Putamen (tissue), 1 donor: ENCODE measurements at regions not wholly inside any gene's neighbourhood (a gene's known extent, or its start where the extent isn't known, plus 50 kb on each side); places are given as distances from the start of the nearest gene placed in this dataset.
"Not testable (repeated sequence)": the region's sequence is repeated elsewhere in the genome, so short reads cannot be mapped to it uniquely, and the experiment has no call there.

Experiments used
- DNase-seq: peaks from one replicate; pipeline ENCODE4 v3.0.0-alpha.2; 2016; ENCODE audit warnings: low spot score

DNA sequence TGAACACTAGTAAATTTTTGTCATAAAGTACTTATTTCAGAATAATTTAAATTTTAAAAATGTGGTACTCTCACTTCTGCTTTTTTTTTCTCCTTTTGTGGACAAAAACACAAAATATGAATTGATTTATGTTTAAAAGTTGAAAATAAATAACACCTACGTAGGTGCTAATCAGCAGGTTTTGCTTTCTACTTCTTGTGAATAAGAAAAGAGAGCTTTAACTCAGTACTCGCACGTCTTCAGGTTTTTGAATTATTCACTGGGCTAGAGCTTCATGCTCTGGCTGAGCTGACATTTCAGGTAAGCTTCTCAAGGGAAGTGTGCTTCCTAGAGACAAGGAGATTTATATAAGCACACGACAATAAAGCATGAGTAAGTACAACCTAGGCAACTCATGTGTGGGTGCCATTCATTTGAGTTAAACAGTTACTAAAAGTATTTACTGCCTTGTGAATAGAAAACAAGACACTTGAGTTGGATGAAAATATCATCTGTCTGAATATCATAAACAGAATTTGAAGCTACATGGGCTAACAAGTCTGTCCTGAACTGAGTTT is 190.0 kb upstream of the POT1 start:
- no peak for DNase-seq

DNA sequence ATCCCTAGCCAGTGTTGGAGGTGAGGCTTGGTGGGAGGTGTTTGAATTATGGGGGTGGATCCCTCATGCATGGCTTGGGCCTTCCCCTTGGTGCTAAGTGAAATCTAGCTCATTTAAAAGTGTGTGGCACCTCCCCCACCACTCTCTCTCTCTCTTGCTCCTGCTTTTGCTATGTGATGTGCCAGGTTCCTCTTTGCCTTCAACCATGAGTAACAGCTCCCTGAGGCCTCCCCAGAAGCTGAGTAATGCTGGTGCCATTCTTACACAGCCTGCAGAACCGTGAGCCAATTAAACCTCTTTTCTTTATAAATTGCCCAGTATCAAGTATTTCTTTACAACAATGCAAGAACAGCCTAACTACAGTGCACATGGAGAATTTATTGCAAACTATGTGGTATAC is 188.8 kb upstream of the POT1 start:
- DNase-seq: no peak

DNA sequence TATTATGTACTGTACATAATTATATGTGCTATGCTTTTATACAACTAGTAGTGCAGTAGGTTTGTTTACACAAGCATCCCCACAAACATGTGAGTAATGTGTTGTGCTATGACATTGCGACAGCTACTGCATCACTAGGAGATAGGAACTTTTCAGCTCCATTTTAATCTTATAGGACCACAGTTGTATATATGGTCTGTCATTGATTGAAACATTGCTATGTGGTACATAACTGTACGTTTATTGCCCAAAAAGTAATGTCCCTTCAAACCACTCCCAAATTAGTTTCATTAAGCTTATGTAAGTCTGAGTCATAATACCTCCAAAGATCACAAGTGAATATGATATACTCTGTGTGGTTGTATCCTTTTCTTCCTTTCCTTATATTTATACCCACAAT is 183.2 kb upstream of the POT1 start:
- no peak for DNase-seq

DNA sequence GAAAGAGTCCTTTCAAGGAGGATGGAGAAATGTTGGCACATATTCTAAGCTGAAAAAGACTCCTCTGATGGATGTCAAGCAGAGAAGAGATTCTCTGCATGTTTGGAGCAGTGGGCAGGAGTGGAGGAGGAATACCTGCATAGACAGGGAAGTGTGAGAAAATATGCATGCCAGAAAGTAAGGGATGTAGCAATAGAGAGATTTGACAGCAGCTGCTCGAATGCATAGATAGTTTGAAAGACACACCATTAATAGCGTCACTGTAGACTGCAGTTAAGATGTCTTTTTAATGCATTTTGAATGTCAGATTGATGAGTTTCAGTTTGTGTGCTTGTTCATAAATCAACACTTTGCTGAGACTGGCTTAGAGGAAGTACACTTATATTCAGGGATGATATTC is 169.9 kb upstream of the POT1 start:
- peak; percentile 18 for DNase-seq

DNA sequence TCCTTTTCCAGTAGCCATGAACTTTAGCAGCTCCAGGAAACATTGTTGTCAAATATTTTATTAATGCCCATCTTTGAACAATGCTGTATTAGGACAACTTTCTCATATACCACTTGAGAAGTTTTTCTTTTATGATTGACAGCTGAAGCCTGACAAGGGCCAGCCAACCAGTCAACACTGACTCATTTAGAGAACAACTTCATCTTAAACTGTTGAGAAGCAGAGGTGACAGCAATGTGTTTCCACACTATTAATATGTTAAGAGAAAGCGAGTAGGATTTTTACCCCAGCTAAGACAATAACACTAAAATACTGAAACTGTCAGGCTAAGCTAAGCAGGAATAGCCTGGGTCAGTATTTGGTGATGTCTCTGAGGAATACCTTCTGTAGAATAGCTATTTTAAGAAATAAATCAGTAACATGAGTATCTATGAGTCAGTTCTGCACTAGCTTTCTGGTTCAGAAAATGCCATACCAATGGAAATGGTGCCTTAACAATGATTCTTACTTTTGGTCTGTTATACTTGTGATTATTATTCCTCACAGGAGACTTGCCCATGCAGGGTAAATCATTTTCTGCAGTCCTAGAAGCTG is 168.8 kb upstream of the POT1 start:
- no peak for DNase-seq

DNA sequence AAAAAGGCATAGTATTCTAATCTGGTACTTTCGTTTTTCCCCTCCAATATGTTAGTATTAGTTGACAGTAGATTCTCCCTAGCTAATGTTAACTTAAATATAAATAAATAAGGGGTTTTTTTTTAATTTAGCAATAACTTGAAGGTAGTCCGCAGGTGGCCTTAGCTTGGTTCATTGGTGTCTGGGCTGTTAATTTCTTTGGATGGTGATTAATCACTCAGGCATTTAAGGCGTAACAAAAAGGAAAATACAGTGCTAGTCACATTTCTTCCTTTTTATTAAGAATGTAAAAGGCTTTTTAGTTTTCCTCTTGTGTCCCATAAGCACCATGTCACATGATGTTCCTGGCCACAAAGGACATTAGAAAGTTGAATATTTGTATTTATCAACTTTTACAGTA is 161.0 kb upstream of the POT1 start:
- no peak for DNase-seq

DNA sequence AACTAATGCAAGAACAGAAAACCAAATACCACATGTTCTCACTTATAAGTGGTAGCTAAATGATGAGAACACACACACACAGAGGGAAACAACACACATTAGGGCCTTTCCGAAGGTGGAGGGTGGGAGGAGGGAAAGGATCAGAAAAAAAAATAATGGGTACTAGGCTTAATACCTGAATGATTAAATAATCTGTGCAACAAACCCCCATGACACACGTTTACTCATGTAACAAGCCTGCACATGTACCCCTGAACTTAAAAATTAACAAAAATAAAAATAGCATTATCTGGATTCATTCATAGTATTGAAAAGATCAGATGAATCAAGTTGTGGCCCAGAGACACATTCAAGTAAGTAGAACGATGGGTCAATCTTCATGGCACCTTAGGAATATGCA is 159.5 kb upstream of the POT1 start:
- no peak for DNase-seq

DNA sequence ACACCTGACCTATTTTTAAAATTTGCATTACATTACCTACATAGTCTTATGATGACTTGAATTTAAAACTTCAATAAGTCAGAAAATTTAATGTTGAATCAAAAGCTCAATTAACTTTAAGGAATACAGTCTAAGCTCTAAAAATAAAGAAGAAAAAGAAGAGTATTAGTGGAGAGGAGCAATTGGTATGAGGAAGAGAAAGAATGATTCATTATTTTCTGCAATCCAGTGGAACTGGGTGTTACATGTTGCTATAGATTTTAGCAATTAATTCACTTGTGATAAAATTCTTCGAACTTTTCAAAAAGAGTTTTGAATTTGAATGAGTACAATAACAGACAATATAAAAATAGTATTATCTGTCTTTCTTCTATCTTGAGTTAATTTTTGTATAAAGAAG is 158.9 kb upstream of the POT1 start:
- no peak for DNase-seq

DNA sequence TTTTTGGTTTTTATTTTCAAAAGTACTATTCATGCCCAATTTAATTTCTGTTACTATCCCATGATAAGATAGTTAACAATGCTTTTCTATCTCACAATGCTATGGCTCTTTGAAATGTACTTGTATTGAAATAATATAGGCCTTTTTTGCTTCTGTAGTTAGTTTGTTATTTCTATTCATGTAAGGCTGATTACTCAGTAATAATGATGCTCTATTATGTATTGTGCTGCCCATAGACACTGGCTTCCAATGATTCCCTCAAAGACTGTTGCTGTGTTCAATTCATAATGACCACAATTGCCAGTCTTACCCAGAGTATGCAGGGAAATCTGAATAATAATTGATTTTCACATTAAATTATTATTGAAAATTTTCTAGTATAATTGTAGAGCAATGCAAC is 155.5 kb upstream of the POT1 start:
- DNase-seq: no peak

DNA sequence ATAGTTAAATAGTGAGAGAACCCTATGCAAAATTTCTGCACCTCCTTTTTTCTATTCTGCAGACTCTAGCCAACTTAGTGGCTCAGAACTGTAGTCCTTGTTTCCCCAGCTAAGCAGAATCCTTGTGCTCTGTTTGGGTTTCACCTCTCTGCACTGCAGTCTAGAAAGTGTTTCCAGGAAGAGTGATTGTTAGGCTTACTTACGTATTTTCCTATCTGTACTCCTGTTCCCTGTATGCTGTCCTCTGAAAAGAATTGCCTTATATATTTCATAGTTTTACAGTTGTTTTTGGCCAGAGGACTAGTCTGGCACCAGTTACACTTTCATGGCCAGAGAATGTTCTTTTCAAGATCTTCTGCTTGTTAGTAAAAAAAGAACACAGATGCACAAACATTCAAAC is 154.6 kb upstream of the POT1 start:
- DNase-seq: no peak

DNA sequence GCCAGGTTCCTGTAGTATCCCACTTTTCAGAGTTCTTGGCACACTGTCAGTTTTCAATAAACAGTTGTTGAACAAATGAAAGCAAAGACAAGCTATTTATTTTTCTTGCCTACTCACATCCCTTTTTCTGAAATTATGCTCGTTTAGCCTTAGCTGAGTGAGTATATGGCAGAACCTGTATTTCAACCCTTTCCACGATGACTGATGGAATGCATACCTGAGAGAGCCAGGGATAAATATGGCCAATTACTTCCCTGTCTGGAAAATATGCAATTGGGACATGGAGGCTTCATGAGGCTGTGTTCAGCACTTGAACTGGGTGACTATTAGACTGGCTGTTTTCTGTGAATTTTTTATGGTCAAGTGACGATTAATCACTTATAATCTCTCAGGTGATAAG is 144.5 kb upstream of the POT1 start:
- DNase-seq: no peak

DNA sequence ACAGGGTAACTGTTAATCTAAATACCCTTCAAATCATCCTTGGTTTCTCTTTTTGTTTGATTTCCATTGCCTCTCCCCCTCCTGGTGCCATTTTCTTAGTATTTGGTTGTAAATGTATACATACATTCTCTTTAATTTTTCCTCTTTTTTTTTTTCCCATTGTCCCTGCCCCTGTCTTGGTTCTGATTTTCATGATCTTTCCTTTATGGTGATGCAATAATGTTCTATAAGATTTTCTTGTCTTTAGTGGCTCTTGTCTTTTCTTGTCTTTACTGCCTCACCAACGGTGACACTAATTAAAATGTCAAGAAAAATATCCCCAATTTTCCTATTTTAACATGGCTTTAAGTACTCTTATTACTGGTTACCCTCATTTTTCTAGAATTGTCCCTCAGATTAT is 135.9 kb upstream of the POT1 start:
- DNase-seq: no peak

DNA sequence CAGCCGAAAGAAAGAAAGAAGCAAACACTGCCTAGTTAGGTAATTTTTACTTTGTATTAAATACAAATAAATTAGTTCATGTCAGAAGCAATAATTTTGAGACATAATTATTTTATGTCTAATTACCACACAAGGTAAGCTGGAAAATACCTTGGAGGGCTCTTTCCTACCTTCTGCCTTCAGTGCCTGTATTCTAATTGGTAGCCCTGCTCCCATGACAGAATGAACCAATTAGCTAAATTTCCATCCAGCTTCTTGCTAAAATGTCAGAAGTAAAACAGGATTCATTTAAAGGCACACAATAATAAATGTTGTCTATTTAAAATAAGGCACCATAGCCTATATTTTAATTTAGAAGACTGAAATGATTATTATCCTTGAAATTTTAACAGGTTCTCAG is 135.4 kb upstream of the POT1 start:
- no peak for DNase-seq

DNA sequence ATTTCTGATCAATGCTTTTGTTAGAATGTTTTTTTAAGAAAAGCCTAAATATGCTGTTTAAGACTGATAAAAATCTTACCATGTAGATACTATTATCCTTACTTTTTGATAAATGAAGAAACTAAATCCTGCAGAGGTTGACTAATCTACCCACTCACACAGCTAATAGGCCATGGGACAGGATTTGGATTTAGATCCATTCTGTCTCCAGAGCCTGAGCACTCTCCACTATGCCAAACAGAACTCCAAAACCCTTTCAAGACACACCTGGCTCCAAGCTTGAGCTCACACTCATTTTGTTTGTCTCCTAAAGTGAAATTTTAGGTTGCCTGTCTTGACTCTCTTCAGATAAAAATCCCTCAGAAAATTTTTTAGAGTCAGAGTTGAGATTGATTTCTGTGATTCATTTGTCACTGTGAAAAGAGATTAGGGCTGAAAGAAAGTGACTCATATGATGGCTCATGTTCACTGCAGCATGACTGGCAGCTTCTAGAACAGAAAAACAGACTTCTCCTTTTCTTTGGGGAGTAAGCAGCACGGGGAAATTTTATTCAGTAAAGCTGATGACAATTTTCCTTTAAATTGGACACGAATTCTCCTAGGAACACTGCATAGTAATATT is 132.3 kb upstream of the POT1 start:
- peak; percentile 63 for DNase-seq

DNA sequence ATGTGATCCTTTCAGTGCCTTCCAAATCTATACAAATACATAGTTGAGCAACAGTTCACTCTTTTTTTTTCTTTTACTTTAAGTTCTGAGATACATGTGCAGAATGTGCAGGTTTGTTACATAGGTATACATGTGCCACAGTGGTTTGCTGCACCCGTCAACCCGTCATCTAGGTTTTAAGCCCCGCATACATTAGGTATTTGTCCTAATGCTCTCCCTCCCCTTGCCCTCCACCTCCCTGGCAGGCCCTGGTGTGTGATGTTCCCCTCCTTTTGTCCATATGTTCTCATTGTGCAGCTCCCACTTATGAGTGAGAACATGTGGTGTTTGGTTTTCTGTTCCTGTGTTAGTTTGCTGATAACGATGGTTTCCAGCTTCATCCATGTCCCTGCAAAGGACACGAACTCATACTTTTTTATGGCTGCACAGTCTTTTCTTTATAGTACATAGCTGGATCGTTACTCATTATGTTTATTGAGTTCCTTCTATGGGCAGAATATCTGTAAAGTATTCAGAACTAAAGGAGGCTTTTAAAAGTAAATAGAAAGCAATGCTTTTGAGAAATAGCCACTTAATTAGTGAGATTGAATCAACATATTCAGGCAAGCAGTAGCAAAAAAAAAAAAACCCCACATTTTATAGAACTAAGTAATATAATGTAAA is 131.6 kb upstream of the POT1 start:
- not testable (repeated sequence) for DNase-seq

DNA sequence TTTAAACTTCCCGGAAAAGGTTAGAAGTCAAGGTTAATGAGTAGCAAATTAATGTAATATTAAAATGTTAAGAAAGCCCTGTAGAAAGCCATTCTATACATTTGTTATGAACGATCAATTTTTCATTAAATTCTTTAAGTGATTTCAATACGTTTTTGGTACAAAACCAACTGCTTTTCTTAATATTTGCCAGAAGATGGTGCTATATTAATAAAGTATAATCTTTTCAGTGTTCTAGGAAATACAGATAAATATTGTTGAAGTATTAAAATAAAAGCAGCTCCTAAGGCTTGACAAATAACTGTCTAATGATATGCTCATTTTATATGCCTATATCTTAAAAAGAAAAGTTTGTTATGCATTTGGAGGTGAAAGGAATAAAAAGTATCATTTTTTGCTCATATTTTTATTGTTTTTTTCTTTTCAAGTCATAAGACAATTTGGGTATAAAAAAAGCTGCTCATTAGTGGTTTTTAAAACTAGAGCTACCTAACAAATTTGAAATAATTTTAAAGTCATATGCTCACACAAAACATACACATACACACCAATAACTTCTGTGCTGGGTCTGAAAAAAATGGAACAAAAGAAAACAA is 130.3 kb upstream of the POT1 start:
- DNase-seq: no peak

DNA sequence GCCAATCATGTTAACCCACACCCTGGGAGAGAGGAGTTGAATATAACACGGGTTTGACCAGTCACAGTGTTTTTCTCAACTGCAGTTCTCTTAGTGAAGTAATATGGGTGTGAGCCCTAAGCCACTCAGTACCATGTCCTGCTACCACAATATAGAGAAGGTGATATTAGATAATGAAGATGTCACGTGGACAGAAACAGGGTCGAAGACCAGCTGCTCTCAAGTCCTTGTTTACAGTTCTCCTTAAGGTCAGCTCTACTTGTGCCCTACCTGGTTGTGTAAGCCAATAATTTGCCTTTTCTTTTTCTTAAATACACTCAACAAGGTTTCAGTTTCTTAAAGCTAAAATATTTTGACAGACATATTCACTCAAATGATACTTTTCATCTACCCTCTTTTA is 128.3 kb upstream of the POT1 start:
- no peak for DNase-seq

DNA sequence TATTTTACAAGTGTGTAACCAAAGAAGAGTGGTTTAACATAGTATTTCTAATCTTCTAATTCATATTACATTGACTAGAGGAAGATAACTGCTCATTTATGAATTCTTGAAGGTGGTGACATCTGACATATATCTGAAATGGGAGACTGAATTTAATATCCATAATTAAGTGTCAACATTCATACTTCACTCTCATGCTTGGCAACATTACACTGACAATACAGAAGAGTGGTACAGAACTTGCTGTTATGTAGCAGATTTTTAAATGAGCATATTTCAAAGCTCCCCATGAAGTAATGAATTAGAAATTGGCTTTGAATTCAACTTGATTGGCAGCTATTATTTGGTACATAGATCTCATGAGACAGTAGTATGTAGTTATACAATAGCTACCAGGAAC is 125.8 kb upstream of the POT1 start:
- DNase-seq: no peak

DNA sequence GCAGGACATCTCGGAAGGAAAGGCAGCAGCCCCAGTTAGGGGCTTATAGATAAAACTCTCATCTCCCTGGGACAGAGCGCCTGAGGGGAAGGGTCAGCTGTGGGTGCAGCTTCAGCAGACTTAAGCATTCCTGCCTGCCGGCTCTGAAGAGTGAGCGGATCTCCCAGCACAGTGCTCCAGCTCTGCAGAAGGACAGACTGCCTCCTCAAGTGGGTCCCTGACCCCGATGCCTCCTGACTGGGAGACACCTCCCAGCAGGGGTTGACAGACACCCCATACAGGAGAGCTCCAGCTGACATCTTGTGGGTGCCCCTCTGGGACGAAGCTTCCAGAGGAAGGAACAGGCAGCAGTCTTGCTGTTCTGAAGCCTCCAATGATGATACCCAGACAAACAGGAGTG is 117.1 kb upstream of the POT1 start:
- DNase-seq: no peak

DNA sequence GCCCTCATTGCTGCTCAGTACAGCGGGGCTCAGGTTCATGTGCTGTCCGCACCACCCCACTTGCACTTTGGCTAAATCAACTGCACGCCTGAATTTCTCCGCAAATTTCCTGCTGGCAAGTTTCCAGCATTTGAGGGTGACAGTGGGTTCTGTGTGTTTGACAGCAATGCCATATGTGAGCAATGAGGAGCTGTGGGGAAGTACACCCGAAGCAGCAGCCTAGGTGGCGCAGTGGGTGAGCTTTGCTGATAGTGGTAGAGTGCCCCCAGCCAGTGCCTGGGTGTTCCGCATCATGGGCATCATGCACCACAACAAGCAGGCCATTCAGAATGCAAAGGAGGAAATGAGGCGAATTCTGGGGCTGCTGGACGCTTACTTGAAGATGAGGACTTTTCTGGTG is 103.9 kb upstream of the POT1 start:
- no peak for DNase-seq

DNA sequence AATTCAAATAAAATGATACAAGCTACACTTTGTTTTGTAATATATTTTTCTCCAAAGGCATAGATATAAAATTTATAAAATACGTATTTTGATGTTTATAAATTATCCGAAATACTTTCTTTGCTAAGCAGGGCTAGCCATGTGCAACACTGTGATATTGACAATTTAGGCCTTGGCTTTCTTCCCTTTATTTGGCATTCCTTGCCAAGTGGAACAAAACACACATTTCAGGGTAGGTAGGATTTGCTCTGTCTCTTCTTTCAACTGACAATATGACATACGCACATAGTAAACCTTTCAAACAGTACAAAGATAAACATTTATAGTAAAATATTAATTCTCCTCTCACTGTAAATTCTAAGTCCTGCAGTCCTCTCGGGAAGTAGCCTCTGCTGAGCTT is 103.3 kb upstream of the POT1 start:
- no peak for DNase-seq

DNA sequence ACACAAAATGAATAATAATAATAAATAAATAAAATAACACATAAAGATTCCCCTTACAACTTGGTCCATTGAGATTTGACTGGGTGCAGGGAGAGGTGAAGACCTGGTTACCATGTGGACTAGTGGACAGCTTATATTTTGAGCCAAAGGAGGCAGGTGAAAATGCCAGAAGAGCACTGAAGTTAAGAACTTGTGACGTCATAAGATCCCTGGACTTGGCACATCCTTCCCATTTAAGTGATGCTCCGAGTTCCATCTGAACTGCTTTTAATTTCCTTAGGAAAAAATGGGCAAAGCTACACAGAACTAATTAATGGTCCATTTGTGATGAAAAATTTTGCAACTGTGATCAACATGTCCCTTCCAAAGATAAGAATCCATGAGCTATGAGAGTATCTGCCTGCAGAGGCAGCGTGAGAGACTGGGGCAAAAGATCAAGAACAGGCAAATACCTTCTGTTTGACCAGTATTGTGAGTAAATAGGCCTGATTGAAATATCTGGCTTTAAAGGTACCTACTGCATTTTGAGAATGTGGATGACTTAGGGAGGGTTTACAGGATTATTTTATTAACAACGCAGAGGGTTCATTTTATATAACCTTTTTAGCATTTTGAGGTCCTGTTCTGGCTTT is 101.2 kb upstream of the POT1 start:
- no peak for DNase-seq

DNA sequence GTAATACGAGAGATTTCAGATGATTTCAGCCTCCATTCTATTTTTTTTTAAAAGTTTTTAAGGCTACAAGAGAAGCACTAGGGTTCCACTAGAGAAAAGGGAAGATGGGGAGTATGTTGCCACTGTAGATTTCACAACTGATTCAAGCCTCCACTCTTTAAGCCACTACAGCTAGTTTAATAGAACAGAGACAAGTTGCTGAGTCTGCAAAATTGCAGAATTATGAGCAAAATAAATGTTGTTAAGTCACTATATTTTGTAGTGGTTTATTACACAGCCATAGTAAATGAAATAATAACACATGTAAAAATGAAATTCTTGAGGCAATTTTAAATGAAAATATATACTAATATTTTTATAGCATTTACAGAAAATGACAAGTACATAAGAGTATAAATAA is 96.0 kb upstream of the POT1 start:
- no peak for DNase-seq
